ENCODE measurements at regions not wholly inside any gene's neighbourhood (a gene's known extent, or its start where the extent isn't known, plus 50 kb on each side); places are given as distances from the start of the nearest gene placed in this dataset.

- no peak for TF ChIP-seq CTCF (conservative IDR thresholded peaks at IDR 0.05; ENCODE audit: control insufficient read depth, insufficient read depth, low read depth, low read length)
Observed at GRCh38 chr20:51135926-51136715, 113.2 kb upstream of the KCNG1 start.

GRCh38 chr20:51134405-51134804 lies 111.5 kb upstream of the KCNG1 start:
- DNase-seq (ENCODE audit: low read depth): no peak
- no peak overlapping the region for H3K4me3 ChIP-seq (ENCODE audit: control insufficient read depth, low read depth, low read length)
- no peak for TF ChIP-seq CTCF (conservative IDR thresholded peaks at IDR 0.05; ENCODE audit: control insufficient read depth, insufficient read depth, low read depth, low read length)

More at GRCh38 chr20:51135926-51136715, 113.2 kb upstream of the KCNG1 start:
- H3K4me3 ChIP-seq (ENCODE audit: control insufficient read depth, low read depth, low read length): no peak overlapping the region
- no peak for DNase-seq (ENCODE audit: low read depth)

GRCh38 chr20:51132279-51132678 lies 109.4 kb upstream of the KCNG1 start:
- peak; percentile 14 for DNase-seq (ENCODE audit: low read depth)
- H3K4me3 ChIP-seq (ENCODE audit: control insufficient read depth, low read depth, low read length): no peak overlapping the region
- TF ChIP-seq CTCF (conservative IDR thresholded peaks at IDR 0.05; ENCODE audit: control insufficient read depth, insufficient read depth, low read depth, low read length): no peak

- no peak for TF ChIP-seq CTCF (conservative IDR thresholded peaks at IDR 0.05; ENCODE audit: control insufficient read depth, insufficient read depth, low read depth, low read length)
- DNase-seq (ENCODE audit: low read depth): no peak
- H3K4me3 ChIP-seq (ENCODE audit: control insufficient read depth, low read depth, low read length): no peak overlapping the region
Observed at GRCh38 chr20:51131811-51132210, 108.9 kb upstream of the KCNG1 start.

- TF ChIP-seq CTCF (conservative IDR thresholded peaks at IDR 0.05; ENCODE audit: control insufficient read depth, insufficient read depth, low read depth, low read length): no peak
- no peak overlapping the region for H3K4me3 ChIP-seq (ENCODE audit: control insufficient read depth, low read depth, low read length)
- no peak for DNase-seq (ENCODE audit: low read depth)
Observed at GRCh38 chr20:51129147-51129776, 106.4 kb upstream of the KCNG1 start.

- peak; percentile 94 for DNase-seq (ENCODE audit: low read depth)
- TF ChIP-seq CTCF (conservative IDR thresholded peaks at IDR 0.05; ENCODE audit: control insufficient read depth, insufficient read depth, low read depth, low read length): no peak
- H3K4me3 ChIP-seq (ENCODE audit: control insufficient read depth, low read depth, low read length): no peak overlapping the region
Observed at GRCh38 chr20:51128198-51128597, 105.3 kb upstream of the KCNG1 start.
